Hepatocyte (in vitro differentiated cells): ENCODE measurements at regions not wholly inside any gene's neighbourhood (a gene's known extent, or its start where the extent isn't known, plus 50 kb on each side); places are given as distances from the start of the nearest gene placed in this dataset.

Experiments
- EZH2 ChIP-seq: fragments of 200-600 bp; sonication (generic); IDR thresholded peaks from 2 replicates; pipeline ENCODE4 v1.6.1; 2016; ENCODE audit warnings: antibody characterized with exemption, mild to moderate bottlenecking, borderline replicate concordance
- EZH2phosphoT487 ChIP-seq: fragments of 200-600 bp; sonication (generic); IDR thresholded peaks from one replicate; pipeline ENCODE4 v1.6.1; 2018; ENCODE audit warnings: antibody characterized with exemption, mild to moderate bottlenecking, low read depth, moderate library complexity; ENCODE audit not compliant: unreplicated experiment, severe bottlenecking
- TF ChIP-seq, protein P1 (sequence below): fragments of 200-600 bp; sonication (generic); IDR thresholded peaks from 2 replicates; pipeline ENCODE4 v1.5.1; 2016; ENCODE audit warnings: antibody characterized with exemption, mild to moderate bottlenecking; ENCODE audit not compliant: poor library complexity

GRCh38 chr6:82767447-82767846, 298.2 kb downstream of the UBE3D start:
- no peak for TF ChIP-seq EZH2
- TF ChIP-seq, protein P1, sequence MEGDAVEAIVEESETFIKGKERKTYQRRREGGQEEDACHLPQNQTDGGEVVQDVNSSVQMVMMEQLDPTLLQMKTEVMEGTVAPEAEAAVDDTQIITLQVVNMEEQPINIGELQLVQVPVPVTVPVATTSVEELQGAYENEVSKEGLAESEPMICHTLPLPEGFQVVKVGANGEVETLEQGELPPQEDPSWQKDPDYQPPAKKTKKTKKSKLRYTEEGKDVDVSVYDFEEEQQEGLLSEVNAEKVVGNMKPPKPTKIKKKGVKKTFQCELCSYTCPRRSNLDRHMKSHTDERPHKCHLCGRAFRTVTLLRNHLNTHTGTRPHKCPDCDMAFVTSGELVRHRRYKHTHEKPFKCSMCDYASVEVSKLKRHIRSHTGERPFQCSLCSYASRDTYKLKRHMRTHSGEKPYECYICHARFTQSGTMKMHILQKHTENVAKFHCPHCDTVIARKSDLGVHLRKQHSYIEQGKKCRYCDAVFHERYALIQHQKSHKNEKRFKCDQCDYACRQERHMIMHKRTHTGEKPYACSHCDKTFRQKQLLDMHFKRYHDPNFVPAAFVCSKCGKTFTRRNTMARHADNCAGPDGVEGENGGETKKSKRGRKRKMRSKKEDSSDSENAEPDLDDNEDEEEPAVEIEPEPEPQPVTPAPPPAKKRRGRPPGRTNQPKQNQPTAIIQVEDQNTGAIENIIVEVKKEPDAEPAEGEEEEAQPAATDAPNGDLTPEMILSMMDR: no peak
- TF ChIP-seq EZH2phosphoT487: no peak
